ENCODE measurements at regions not wholly inside any gene's neighbourhood (a gene's known extent, or its start where the extent isn't known, plus 50 kb on each side); places are given as distances from the start of the nearest gene placed in this dataset.
"Not testable (repeated sequence)": the region's sequence is repeated elsewhere in the genome, so short reads cannot be mapped to it uniquely, and the experiment has no call there.

DNA sequence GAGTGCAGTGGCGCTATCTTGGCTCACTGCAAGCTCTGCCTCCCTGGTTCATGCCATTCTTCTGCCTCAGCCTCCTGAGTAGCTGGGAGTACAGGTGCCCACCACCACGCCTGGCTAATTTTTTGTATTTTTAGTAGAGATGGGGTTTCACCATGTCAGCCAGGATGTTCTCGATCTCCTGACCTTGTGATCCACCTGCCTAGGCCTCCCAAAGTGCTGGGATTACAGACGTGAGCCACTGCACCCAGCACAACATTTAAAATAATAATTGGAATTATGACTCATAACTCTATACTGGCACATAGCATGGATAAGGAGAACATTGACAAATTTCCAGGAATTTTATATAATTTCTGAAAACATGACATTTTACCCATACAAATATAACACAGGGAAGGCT lies 54.2 kb downstream of the DBET start:
- H3K9me3 ChIP-seq; H3K4me3 ChIP-seq; H3K27me3 ChIP-seq (replicated peaks; ENCODE audit: insufficient read depth); H3K36me3 ChIP-seq; H3K27ac ChIP-seq; DNase-seq (ENCODE audit: low spot score); H3K4me1 ChIP-seq (replicated peaks); intact Hi-C loops (cut with DNase I): not testable (repeated sequence)
- WGBS: 53% methylated on average over 4 of the region's 4 CpGs

- H3K27ac ChIP-seq; H3K36me3 ChIP-seq; H3K9me3 ChIP-seq; intact Hi-C loops (cut with DNase I); H3K27me3 ChIP-seq (replicated peaks; ENCODE audit: insufficient read depth); H3K4me3 ChIP-seq; DNase-seq (ENCODE audit: low spot score); H3K4me1 ChIP-seq (replicated peaks): not testable (repeated sequence)
- 41% methylated on average over 3 of the region's 3 CpGs for WGBS
Measured at GRCh38 chr4:190119474-190119873, 54.1 kb upstream of the DUX4 start.

GRCh38 chr4:190120111-190120514 lies 53.5 kb upstream of the DUX4 start:
- intact Hi-C loops (cut with DNase I); H3K27me3 ChIP-seq (replicated peaks; ENCODE audit: insufficient read depth); H3K27ac ChIP-seq; H3K36me3 ChIP-seq; H3K4me1 ChIP-seq (replicated peaks); H3K9me3 ChIP-seq; DNase-seq (ENCODE audit: low spot score); H3K4me3 ChIP-seq: not testable (repeated sequence)
- WGBS: 44% methylated on average over 6 of the region's 15 CpGs

- H3K9me3 ChIP-seq; H3K4me3 ChIP-seq; intact Hi-C loops (cut with DNase I); DNase-seq (ENCODE audit: low spot score); H3K4me1 ChIP-seq (replicated peaks); H3K27ac ChIP-seq; H3K36me3 ChIP-seq; H3K27me3 ChIP-seq (replicated peaks; ENCODE audit: insufficient read depth): not testable (repeated sequence)
- 85% methylated on average over 6 of the region's 37 CpGs for WGBS
- TF ChIP-seq, protein P1, sequence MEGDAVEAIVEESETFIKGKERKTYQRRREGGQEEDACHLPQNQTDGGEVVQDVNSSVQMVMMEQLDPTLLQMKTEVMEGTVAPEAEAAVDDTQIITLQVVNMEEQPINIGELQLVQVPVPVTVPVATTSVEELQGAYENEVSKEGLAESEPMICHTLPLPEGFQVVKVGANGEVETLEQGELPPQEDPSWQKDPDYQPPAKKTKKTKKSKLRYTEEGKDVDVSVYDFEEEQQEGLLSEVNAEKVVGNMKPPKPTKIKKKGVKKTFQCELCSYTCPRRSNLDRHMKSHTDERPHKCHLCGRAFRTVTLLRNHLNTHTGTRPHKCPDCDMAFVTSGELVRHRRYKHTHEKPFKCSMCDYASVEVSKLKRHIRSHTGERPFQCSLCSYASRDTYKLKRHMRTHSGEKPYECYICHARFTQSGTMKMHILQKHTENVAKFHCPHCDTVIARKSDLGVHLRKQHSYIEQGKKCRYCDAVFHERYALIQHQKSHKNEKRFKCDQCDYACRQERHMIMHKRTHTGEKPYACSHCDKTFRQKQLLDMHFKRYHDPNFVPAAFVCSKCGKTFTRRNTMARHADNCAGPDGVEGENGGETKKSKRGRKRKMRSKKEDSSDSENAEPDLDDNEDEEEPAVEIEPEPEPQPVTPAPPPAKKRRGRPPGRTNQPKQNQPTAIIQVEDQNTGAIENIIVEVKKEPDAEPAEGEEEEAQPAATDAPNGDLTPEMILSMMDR (IDR thresholded peaks at IDR 0.05): peak in 1 of 4 experiments; percentile 8
Measured at GRCh38 chr4:190120537-190121001, 53.0 kb upstream of the DUX4 start.

DNA sequence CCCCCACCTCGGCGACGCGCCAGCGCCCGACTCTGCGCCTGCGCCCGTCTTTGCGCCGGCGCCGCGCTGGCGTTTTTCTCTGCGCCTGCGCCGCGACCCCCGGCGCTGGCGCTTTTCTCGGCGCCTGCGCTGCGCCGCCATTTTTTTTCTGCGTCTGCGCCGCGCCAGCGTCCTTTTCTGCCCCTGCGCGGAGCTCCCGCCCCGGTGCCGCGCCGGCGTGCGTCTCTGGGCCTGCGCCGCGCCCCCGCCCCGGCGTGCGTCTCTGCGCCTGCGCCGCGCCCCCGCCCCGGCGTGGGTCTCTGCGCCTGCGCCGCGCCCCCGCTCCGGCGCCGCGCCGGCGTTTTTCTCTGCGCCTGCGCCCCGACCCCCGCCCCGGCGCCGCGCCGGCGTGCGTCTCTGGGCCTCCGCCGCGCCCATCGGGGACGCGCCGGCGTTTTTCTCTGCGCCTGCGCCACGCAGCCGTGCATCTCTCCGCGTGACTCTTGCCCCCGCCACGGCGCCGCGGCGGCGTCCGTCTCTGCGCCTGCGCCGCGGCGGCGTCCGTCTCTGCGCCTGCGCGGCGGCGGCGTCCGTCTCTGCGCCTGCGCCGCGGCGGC lies 52.4 kb upstream of the DUX4 start:
- H3K36me3 ChIP-seq; H3K4me3 ChIP-seq; H3K9me3 ChIP-seq; H3K27ac ChIP-seq; H3K4me1 ChIP-seq (replicated peaks); H3K27me3 ChIP-seq (replicated peaks; ENCODE audit: insufficient read depth); intact Hi-C loops (cut with DNase I); DNase-seq (ENCODE audit: low spot score): not testable (repeated sequence)
- WGBS: 78% methylated on average over 102 of the region's 118 CpGs

GRCh38 chr4:190121759-190122158 lies 51.8 kb upstream of the DUX4 start:
- WGBS: 74% methylated on average over 69 of the region's 70 CpGs
- Histone ChIP-seq H3K4me3 (no peak overlapping the region), H3K4me1 (replicated peaks) (no peaks in the 10 kb centered on the region), H3K36me3 (no peaks in the 10 kb centered on the region), H3K27me3 (replicated peaks; ENCODE audit: insufficient read depth) (no peaks in the 10 kb centered on the region), H3K27ac (no peak overlapping the region), H3K9me3 (no peaks in the 10 kb centered on the region)
- DNase-seq (ENCODE audit: low spot score): no peak
- TF ChIP-seq POLR2AphosphoS5 (IDR thresholded peaks at IDR 0.05): no peak
- TF ChIP-seq, protein P1 (IDR thresholded peaks at IDR 0.05): no peak
- intact Hi-C loops (cut with DNase I): no loop called here

- H3K9me3 ChIP-seq; H3K36me3 ChIP-seq; H3K27me3 ChIP-seq (replicated peaks; ENCODE audit: insufficient read depth); H3K4me3 ChIP-seq; intact Hi-C loops (cut with DNase I); H3K27ac ChIP-seq; H3K4me1 ChIP-seq (replicated peaks): not testable (repeated sequence)
- peak; percentile 5 for DNase-seq (ENCODE audit: low spot score)
- WGBS: 80% methylated on average over 28 of the region's 29 CpGs
Measured at GRCh38 chr4:190122161-190123142, 51.1 kb upstream of the DUX4 start.

All from prostate gland (tissue), 2 donors.